Chondrocyte (in vitro differentiated cells): ENCODE measurements at regions not wholly inside any gene's neighbourhood (a gene's known extent, or its start where the extent isn't known, plus 50 kb on each side); places are given as distances from the start of the nearest gene placed in this dataset.

Experiments used
- DNase-seq: peaks from one replicate; pipeline ENCODE4 v3.0.0; 2021; ENCODE audit warnings: mixed read lengths, low spot score
- H3K27ac Mint-ChIP-seq: one replicate; pipeline ENCODE4 v1.8.0; 2021; ENCODE audit warnings: mild to moderate bottlenecking, moderate library complexity, mixed read lengths; ENCODE audit not compliant: unreplicated experiment
- H3K27me3 Mint-ChIP-seq: 2 replicates; pipeline ENCODE4 v1.8.0; 2021; ENCODE audit warnings: low read depth, mixed read lengths
- H3K36me3 Mint-ChIP-seq: 2 replicates; pipeline ENCODE4 v1.8.0; 2021; ENCODE audit warnings: low read depth, mixed read lengths
- H3K4me1 Mint-ChIP-seq: 2 replicates; pipeline ENCODE4 v1.8.0; 2021; ENCODE audit warnings: low read depth, mild to moderate bottlenecking, mixed read lengths
- H3K4me3 Mint-ChIP-seq: one replicate; pipeline ENCODE4 v1.8.0; 2021; ENCODE audit warnings: mild to moderate bottlenecking, moderate library complexity, mixed read lengths; ENCODE audit not compliant: unreplicated experiment
- H3K9me3 Mint-ChIP-seq: 2 replicates; pipeline ENCODE4 v1.8.0; 2021; ENCODE audit warnings: low read depth, mixed read lengths
- TF ChIP-seq, protein P1 (sequence below): fragments of 200-600 bp; sonication (generic); IDR thresholded peaks from 2 replicates; pipeline ENCODE4 v1.5.0; 2021; ENCODE audit warnings: antibody characterized with exemption, mild to moderate bottlenecking, moderate library complexity

DNA sequence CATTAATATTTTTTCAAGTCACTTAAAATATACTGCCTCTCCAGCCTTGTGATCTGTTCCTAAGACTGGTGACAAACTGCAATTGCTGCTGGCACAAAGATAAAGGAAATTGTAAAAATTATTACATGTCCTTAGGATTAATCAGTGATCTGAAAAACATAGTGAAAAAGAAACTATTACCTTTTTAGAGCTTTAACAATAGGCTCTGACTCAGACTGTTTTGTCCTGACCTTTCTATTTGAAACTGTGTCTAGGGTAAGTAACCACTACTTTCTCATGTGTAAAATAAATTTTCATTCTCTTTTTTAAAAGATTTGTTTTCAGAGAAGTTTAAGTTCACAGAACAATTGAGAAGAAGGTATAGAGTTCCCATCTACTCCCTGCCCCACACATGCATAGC, 80.4 kb upstream of the CLEC14A start:
- no peak for DNase-seq
- Mint-ChIP-seq H3K4me1 (no peaks in the 10 kb centered on the region), H3K9me3 (no peaks in the 10 kb centered on the region), H3K36me3 (no peaks in the 10 kb centered on the region), H3K27me3 (peaks cover 5% of the 10 kb centered on the region), H3K27ac (no peak overlapping the region), H3K4me3 (no peak overlapping the region)
- TF ChIP-seq, protein P1, sequence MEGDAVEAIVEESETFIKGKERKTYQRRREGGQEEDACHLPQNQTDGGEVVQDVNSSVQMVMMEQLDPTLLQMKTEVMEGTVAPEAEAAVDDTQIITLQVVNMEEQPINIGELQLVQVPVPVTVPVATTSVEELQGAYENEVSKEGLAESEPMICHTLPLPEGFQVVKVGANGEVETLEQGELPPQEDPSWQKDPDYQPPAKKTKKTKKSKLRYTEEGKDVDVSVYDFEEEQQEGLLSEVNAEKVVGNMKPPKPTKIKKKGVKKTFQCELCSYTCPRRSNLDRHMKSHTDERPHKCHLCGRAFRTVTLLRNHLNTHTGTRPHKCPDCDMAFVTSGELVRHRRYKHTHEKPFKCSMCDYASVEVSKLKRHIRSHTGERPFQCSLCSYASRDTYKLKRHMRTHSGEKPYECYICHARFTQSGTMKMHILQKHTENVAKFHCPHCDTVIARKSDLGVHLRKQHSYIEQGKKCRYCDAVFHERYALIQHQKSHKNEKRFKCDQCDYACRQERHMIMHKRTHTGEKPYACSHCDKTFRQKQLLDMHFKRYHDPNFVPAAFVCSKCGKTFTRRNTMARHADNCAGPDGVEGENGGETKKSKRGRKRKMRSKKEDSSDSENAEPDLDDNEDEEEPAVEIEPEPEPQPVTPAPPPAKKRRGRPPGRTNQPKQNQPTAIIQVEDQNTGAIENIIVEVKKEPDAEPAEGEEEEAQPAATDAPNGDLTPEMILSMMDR: no peak

DNA sequence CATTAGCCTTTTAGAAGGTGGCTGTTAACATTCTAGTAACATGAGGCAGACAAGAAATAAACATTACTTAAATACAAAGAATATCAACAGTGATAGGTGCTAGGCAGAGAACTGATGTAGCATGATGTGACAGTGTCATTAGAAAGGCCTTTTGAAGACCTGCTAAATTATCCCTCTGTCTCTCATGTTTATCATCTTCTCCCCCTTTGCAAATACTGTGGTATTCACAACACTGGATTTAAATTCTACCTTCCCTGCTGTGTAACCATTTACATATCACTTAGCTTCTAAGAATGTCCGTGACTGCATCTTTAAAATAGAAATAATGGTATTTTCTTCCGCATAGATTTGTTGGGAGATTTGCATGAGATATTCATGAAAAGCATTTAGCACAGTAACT, 74.4 kb upstream of the CLEC14A start:
- DNase-seq: no peak
- H3K9me3 Mint-ChIP-seq: no peaks in the 10 kb centered on the region
- TF ChIP-seq, protein P1: no peak
- no peaks in the 10 kb centered on the region for H3K27me3 Mint-ChIP-seq
- no peaks in the 10 kb centered on the region for H3K36me3 Mint-ChIP-seq
- H3K4me1 Mint-ChIP-seq: no peaks in the 10 kb centered on the region
- H3K27ac Mint-ChIP-seq: no peak overlapping the region
- no peak overlapping the region for H3K4me3 Mint-ChIP-seq

DNA sequence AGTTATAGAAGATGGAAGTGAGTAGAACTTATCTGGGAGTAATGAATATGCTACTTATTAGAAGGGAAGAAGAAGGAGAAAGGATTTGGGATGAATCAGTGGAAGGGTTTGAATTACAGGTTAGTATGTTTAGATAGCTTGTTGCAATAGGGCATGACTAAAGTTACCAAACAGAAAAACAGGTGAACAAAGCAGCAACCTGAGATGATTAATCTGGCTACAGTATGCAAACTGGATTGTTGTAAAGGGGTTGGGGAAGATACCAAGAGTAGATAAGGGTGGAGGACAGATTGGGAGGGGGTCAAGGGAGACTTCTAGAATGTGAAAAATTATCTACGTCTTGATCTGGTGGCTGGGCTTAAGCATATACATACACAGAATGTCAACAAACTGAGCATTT, 73.4 kb upstream of the CLEC14A start:
- H3K4me3 Mint-ChIP-seq: no peak overlapping the region
- no peak for DNase-seq
- TF ChIP-seq, protein P1: no peak
- no peaks in the 10 kb centered on the region for H3K9me3 Mint-ChIP-seq
- H3K36me3 Mint-ChIP-seq: no peaks in the 10 kb centered on the region
- H3K27ac Mint-ChIP-seq: no peak overlapping the region
- H3K4me1 Mint-ChIP-seq: no peaks in the 10 kb centered on the region
- no peaks in the 10 kb centered on the region for H3K27me3 Mint-ChIP-seq

DNA sequence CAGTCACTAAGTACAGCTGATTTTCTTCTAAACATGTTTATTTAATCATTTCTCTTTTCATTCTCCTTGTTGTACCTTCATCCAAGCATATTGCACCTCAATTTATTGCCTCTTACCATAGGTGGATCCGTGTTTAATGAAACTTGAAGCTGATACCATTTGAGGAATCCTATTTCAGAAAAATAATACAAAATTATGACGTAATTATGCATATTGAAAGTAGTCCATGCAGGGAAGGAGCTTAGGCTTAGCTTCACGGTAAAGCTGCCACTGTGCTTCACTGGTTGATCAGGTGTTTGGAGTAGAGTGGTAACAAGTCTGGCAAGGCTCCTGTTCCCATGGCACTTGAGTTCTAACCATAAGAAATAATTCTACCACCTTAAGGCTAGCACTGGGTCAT, 61.0 kb upstream of the CLEC14A start:
- H3K27me3 Mint-ChIP-seq: peaks cover 10% of the 10 kb centered on the region
- H3K27ac Mint-ChIP-seq: no peak overlapping the region
- no peak for DNase-seq
- H3K4me1 Mint-ChIP-seq: no peaks in the 10 kb centered on the region
- TF ChIP-seq, protein P1: no peak
- no peak overlapping the region for H3K4me3 Mint-ChIP-seq
- no peaks in the 10 kb centered on the region for H3K9me3 Mint-ChIP-seq
- H3K36me3 Mint-ChIP-seq: no peaks in the 10 kb centered on the region

GRCh38 chr14:38311655-38312054, 55.8 kb upstream of the CLEC14A start:
- no peak overlapping the region for H3K4me3 Mint-ChIP-seq
- H3K9me3 Mint-ChIP-seq: no peaks in the 10 kb centered on the region
- H3K27ac Mint-ChIP-seq: no peak overlapping the region
- H3K4me1 Mint-ChIP-seq: no peaks in the 10 kb centered on the region
- DNase-seq: no peak
- TF ChIP-seq, protein P1: no peak
- peaks cover 6% of the 10 kb centered on the region for H3K27me3 Mint-ChIP-seq
- no peaks in the 10 kb centered on the region for H3K36me3 Mint-ChIP-seq
